ENCODE measurements at regions not wholly inside any gene's neighbourhood (a gene's known extent, or its start where the extent isn't known, plus 50 kb on each side); places are given as distances from the start of the nearest gene placed in this dataset.

DNA sequence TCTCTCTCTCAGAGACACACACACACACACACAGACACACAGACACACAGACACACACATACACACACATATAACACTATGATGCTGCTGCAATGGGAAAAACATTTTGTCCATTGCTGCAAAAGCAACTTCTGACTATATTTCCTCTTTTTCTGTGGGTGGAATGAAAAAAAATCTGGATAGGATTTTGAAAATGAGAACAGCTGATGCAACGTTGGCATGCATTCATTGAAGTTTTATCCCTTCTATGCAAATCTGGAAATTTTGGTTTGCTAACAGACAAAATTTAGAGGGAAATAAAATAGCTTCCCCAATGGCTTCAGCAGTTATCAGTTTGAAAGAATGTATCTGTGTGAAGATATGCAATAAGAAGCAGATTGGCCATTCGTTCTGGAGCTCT is 763.4 kb upstream of the GRM7 start:
- H3K4me3 ChIP-seq: no peak overlapping the region
- TF ChIP-seq, protein P1, sequence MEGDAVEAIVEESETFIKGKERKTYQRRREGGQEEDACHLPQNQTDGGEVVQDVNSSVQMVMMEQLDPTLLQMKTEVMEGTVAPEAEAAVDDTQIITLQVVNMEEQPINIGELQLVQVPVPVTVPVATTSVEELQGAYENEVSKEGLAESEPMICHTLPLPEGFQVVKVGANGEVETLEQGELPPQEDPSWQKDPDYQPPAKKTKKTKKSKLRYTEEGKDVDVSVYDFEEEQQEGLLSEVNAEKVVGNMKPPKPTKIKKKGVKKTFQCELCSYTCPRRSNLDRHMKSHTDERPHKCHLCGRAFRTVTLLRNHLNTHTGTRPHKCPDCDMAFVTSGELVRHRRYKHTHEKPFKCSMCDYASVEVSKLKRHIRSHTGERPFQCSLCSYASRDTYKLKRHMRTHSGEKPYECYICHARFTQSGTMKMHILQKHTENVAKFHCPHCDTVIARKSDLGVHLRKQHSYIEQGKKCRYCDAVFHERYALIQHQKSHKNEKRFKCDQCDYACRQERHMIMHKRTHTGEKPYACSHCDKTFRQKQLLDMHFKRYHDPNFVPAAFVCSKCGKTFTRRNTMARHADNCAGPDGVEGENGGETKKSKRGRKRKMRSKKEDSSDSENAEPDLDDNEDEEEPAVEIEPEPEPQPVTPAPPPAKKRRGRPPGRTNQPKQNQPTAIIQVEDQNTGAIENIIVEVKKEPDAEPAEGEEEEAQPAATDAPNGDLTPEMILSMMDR (IDR thresholded peaks at IDR 0.05): no peak
- H3K27me3 ChIP-seq: no peaks in the 10 kb centered on the region
- no peaks in the 10 kb centered on the region for H3K4me1 ChIP-seq
- no peaks in the 10 kb centered on the region for H3K9me3 ChIP-seq
- DNase-seq: no peak
- no peaks in the 10 kb centered on the region for H3K36me3 ChIP-seq
- no peak overlapping the region for H3K27ac ChIP-seq

DNA sequence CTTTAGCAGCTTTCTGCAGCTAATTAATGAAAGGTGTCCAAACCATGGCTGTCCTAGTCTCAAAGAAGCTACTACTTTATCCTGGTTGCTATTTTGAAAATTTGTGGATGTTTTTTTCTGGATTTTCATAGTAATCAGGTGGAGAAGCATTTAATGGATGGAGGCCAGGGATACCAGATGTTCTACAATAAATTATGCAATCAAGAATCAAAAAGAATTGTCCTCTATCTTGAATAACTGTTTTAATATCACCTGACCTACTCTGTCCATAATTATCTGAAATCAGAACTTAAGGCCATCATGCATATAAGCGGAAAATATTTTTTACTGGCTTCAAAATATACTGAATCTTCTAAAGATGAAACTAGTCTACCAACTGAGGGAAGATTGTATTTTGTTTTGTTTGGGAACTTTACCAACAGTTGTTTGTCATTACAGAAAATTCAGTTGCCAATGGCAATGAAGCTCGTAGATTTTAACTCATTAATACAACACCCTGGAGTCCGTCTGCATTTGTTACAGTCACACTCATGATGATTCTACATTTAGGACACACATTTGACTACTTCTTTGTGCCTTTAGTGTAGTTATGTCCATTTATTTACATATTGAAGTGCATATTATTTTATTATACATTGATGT is 762.3 kb upstream of the GRM7 start:
- H3K4me1 ChIP-seq: no peaks in the 10 kb centered on the region
- no peak for DNase-seq
- H3K4me3 ChIP-seq: no peak overlapping the region
- no peaks in the 10 kb centered on the region for H3K36me3 ChIP-seq
- H3K9me3 ChIP-seq: no peaks in the 10 kb centered on the region
- H3K27ac ChIP-seq: no peak overlapping the region
- no peaks in the 10 kb centered on the region for H3K27me3 ChIP-seq
- TF ChIP-seq, protein P1 (IDR thresholded peaks at IDR 0.05): no peak
- no peak for TF ChIP-seq POLR2A (IDR thresholded peaks at IDR 0.05)

DNA sequence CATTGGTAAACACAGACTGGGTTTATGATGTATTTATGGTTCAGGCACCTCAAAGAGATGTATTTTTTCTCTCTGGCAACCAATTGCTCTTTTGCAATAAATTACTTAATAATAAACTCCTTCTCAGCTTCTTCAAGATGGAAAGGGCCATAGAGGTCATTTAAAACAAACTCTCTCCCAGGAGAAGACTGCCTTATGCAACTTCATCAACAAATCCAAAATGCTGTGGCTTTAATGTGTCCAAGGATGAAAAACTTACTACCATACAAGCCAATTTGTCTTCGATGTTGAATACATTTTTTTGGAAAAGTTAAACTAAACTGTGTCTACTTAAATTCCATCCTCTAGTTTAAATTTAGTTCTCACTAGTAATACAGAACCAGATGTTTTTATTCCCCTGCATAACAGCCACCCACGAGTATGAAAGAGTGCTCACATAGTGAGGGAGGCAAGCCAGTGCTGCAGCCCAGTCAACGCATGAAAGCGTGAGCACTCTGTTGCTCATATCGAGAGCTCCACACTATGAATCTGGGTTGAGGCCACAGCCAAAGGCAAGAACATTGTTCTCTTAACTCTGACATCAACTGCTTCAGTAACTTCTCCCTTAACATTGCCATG is 761.3 kb upstream of the GRM7 start:
- H3K4me1 ChIP-seq: no peaks in the 10 kb centered on the region
- no peaks in the 10 kb centered on the region for H3K27me3 ChIP-seq
- no peaks in the 10 kb centered on the region for H3K36me3 ChIP-seq
- H3K4me3 ChIP-seq: no peak overlapping the region
- DNase-seq: peak in 1 of 3 donors; percentile 44
- no peak overlapping the region for H3K27ac ChIP-seq
- TF ChIP-seq POLR2A (IDR thresholded peaks at IDR 0.05): no peak
- TF ChIP-seq, protein P1 (IDR thresholded peaks at IDR 0.05): no peak
- no peaks in the 10 kb centered on the region for H3K9me3 ChIP-seq

DNA sequence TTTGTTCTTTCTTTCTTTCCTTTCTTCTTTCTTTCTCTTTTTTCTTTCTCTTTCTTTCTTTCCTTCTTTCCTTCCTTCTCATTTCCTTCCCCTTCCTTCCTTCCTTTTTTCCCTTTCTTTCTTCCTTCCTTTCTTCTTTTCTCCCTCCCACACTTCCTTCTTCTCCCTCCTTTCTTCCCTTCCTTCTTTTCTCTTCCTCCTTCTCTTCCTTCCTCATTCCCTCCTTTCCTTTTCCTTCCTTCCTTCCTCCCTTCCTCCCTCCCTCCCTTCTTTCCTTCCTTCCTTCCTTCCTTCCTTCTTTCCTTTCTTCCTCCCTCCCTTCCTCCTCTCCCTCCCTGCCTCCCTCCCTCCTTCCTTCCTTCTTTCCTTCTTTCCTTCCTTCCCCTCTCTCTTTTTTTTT is 755.7 kb upstream of the GRM7 start:
- H3K9me3 ChIP-seq: no peaks in the 10 kb centered on the region
- H3K4me1 ChIP-seq: no peaks in the 10 kb centered on the region
- DNase-seq: no peak
- no peak for TF ChIP-seq POLR2A (IDR thresholded peaks at IDR 0.05)
- TF ChIP-seq, protein P1 (IDR thresholded peaks at IDR 0.05): no peak
- H3K4me3 ChIP-seq: no peak overlapping the region
- H3K36me3 ChIP-seq: no peaks in the 10 kb centered on the region
- H3K27ac ChIP-seq: no peak overlapping the region
- H3K27me3 ChIP-seq: no peaks in the 10 kb centered on the region

DNA sequence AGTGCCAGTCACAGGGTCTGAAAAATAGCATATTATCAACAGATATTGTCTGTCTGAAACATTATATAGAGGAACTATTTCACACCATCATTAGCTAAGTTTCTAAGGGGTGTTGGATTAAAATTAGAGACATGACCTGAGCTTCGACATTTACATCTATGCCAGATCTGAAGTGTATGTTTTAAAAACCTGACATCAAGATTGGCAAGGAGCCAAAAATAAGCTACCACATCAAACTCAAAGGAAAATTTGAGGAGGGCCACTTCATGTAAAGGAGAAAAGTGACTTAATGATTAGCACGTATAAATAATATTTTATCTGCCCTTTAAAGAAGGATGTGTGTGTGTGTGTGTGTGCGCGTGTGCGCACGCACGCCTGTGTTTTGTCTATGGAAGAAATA is 752.0 kb upstream of the GRM7 start:
- DNase-seq: no peak
- no peaks in the 10 kb centered on the region for H3K4me1 ChIP-seq
- H3K36me3 ChIP-seq: no peaks in the 10 kb centered on the region
- H3K27ac ChIP-seq: no peak overlapping the region
- H3K4me3 ChIP-seq: no peak overlapping the region
- TF ChIP-seq, protein P1 (IDR thresholded peaks at IDR 0.05): no peak
- no peak for TF ChIP-seq POLR2A (IDR thresholded peaks at IDR 0.05)
- no peaks in the 10 kb centered on the region for H3K27me3 ChIP-seq
- H3K9me3 ChIP-seq: no peaks in the 10 kb centered on the region

Data from Peyer's patch (tissue), 4 donors.